Thymus (tissue), 11 donors: ENCODE measurements at regions not wholly inside any gene's neighbourhood (a gene's known extent, or its start where the extent isn't known, plus 50 kb on each side); places are given as distances from the start of the nearest gene placed in this dataset.
A peak's percentile ranks its signal among the peaks of the same experiment; 100 is the strongest.

Experiments
- DNase-seq, 9 donors: peaks; one replicate each; pipeline ENCODE4 v3.0.0-alpha.2; 2013; ENCODE audit warnings: low spot score in 9 of 9, low read depth in 6 of 9, missing footprints in 1 of 9
- H3K27ac ChIP-seq, 2 donors: one replicate each; pipeline ENCODE4 v1.5.1; 2013; ENCODE audit warnings: control low read depth in 1 of 2, low read depth in 1 of 2, low read length in 1 of 2, mild to moderate bottlenecking in 1 of 2, moderate library complexity in 1 of 2
- H3K27me3 ChIP-seq, 2 donors: one replicate each; pipeline ENCODE4 v1.5.1; 2013; ENCODE audit warnings: low read length in 1 of 2; ENCODE audit not compliant: control insufficient read depth in 2 of 2, insufficient read depth in 1 of 2
- H3K36me3 ChIP-seq, 2 donors: one replicate each; pipeline ENCODE4 v1.5.1; 2013; ENCODE audit warnings: low read length in 1 of 2, mild to moderate bottlenecking in 1 of 2, moderate library complexity in 1 of 2; ENCODE audit not compliant: control insufficient read depth in 2 of 2, insufficient read depth in 2 of 2
- H3K4me1 ChIP-seq, 2 donors: one replicate each; pipeline ENCODE4 v1.5.1; 2013; ENCODE audit warnings: low read length in 2 of 2; ENCODE audit not compliant: control insufficient read depth in 2 of 2, insufficient read depth in 2 of 2
- H3K4me3 ChIP-seq, 2 donors: one replicate each; pipeline ENCODE4 v1.5.1; 2013; ENCODE audit warnings: low read length in 2 of 2, control low read depth in 1 of 2, mild to moderate bottlenecking in 1 of 2
- H3K9me3 ChIP-seq, 2 donors: one replicate each; pipeline ENCODE4 v1.5.1; 2013; ENCODE audit warnings: low read length in 1 of 2, mild to moderate bottlenecking in 1 of 2; ENCODE audit not compliant: control insufficient read depth in 2 of 2, insufficient read depth in 1 of 2
- WGBS: extraction: QIAGEN DNeasy Blood & Tissue Kit; methylation state at CpG from one replicate; pipeline ENCODE4 v1.1.7; 2013; 5-methylcytosine and 5-hydroxymethylcytosine counted together
- donor health status: healthy.

GRCh38 chr14:49203676-49204075, 382.5 kb downstream of the RPS29 start:
- H3K27ac ChIP-seq: no peak overlapping the region
- H3K27me3 ChIP-seq: no peaks in the 10 kb centered on the region
- no peaks in the 10 kb centered on the region for H3K4me1 ChIP-seq
- no peak for DNase-seq
- WGBS: 42% methylated on average over 2 of the region's 2 CpGs
- H3K36me3 ChIP-seq: no peaks in the 10 kb centered on the region
- no peaks in the 10 kb centered on the region for H3K9me3 ChIP-seq
- H3K4me3 ChIP-seq: no peak overlapping the region

- no peaks in the 10 kb centered on the region for H3K4me1 ChIP-seq
- WGBS: 88% methylated on average over 4 of the region's 4 CpGs
Observed at GRCh38 chr14:49199159-49199558, 387.0 kb downstream of the RPS29 start.

GRCh38 chr14:49196327-49196726, 389.9 kb downstream of the RPS29 start:
- DNase-seq: no peak
- no peaks in the 10 kb centered on the region for H3K4me1 ChIP-seq
- no peaks in the 10 kb centered on the region for H3K9me3 ChIP-seq
- H3K36me3 ChIP-seq: no peaks in the 10 kb centered on the region
- no peak overlapping the region for H3K4me3 ChIP-seq
- 87% methylated on average over 1 of the region's 1 CpG for WGBS
- no peak overlapping the region for H3K27ac ChIP-seq
- H3K27me3 ChIP-seq: no peaks in the 10 kb centered on the region

More at GRCh38 chr14:49199159-49199558, 387.0 kb downstream of the RPS29 start:
- DNase-seq: no peak
- no peak overlapping the region for H3K4me3 ChIP-seq
- no peaks in the 10 kb centered on the region for H3K9me3 ChIP-seq
- H3K27me3 ChIP-seq: no peaks in the 10 kb centered on the region
- no peak overlapping the region for H3K27ac ChIP-seq
- H3K36me3 ChIP-seq: no peaks in the 10 kb centered on the region

- H3K27ac ChIP-seq: no peak overlapping the region
- no peaks in the 10 kb centered on the region for H3K4me1 ChIP-seq
- H3K36me3 ChIP-seq: no peaks in the 10 kb centered on the region
- WGBS: 88% methylated on average over 2 of the region's 2 CpGs
- no peaks in the 10 kb centered on the region for H3K9me3 ChIP-seq
- no peak overlapping the region for H3K4me3 ChIP-seq
- no peak for DNase-seq
- H3K27me3 ChIP-seq: no peaks in the 10 kb centered on the region
Observed at GRCh38 chr14:49194067-49194466, 392.1 kb downstream of the RPS29 start.

- H3K4me3 ChIP-seq: no peak overlapping the region
- WGBS: 43% methylated on average over 7 of the region's 7 CpGs
- no peak for DNase-seq
Observed at GRCh38 chr14:49193332-49194065, 392.7 kb downstream of the RPS29 start.

GRCh38 chr14:49191380-49191779, 394.8 kb downstream of the RPS29 start:
- Histone ChIP-seq H3K4me1 (no peaks in the 10 kb centered on the region), H3K4me3 (no peak overlapping the region), H3K27me3 (no peaks in the 10 kb centered on the region), H3K36me3 (no peaks in the 10 kb centered on the region), H3K27ac (no peak overlapping the region), H3K9me3 (no peaks in the 10 kb centered on the region)
- 85% methylated on average over 5 of the region's 5 CpGs for WGBS
- no peak for DNase-seq

More at GRCh38 chr14:49193332-49194065, 392.7 kb downstream of the RPS29 start:
- no peaks in the 10 kb centered on the region for H3K27me3 ChIP-seq
- no peaks in the 10 kb centered on the region for H3K36me3 ChIP-seq
- no peak overlapping the region for H3K27ac ChIP-seq
- H3K4me1 ChIP-seq: no peaks in the 10 kb centered on the region
- no peaks in the 10 kb centered on the region for H3K9me3 ChIP-seq

GRCh38 chr14:49189375-49189774, 396.8 kb downstream of the RPS29 start:
- Histone ChIP-seq H3K36me3 (no peaks in the 10 kb centered on the region), H3K4me3 (no peak overlapping the region), H3K27me3 (no peaks in the 10 kb centered on the region), H3K9me3 (no peaks in the 10 kb centered on the region), H3K4me1 (no peaks in the 10 kb centered on the region), H3K27ac (no peak overlapping the region)
- no peak for DNase-seq
- 73% methylated on average over 1 of the region's 1 CpG for WGBS

GRCh38 chr14:49187799-49188198, 398.4 kb downstream of the RPS29 start:
- Histone ChIP-seq H3K4me1 (no peaks in the 10 kb centered on the region), H3K9me3 (no peaks in the 10 kb centered on the region), H3K27me3 (no peaks in the 10 kb centered on the region), H3K36me3 (no peaks in the 10 kb centered on the region), H3K27ac (no peak overlapping the region), H3K4me3 (no peak overlapping the region)
- no peak for DNase-seq
- WGBS: 88% methylated on average over 4 of the region's 4 CpGs

GRCh38 chr14:49173765-49174373, 412.3 kb downstream of the RPS29 start:
- H3K27me3 ChIP-seq: no peaks in the 10 kb centered on the region
- no peaks in the 10 kb centered on the region for H3K9me3 ChIP-seq
- H3K27ac ChIP-seq: no peak overlapping the region
- peak; percentile 8 to 64 (median 29) for DNase-seq
- 35% methylated on average over 3 of the region's 3 CpGs for WGBS
- H3K36me3 ChIP-seq: no peaks in the 10 kb centered on the region
- no peaks in the 10 kb centered on the region for H3K4me1 ChIP-seq
- H3K4me3 ChIP-seq: no peak overlapping the region
